H54 (cell line): ENCODE measurements at regions not wholly inside any gene's neighbourhood (a gene's known extent, or its start where the extent isn't known, plus 50 kb on each side); places are given as distances from the start of the nearest gene placed in this dataset.

Source experiments
- DNase-seq: peaks from one replicate; pipeline ENCODE4 v3.0.0; 2011; ENCODE audit warnings: low spot score, mixed read lengths; ENCODE audit not compliant: insufficient read length
- FAIRE-seq: peaks from 3 replicates; lab custom pipeline; 2011; peaks lifted over from hg19 to GRCh38; lab: Jason Lieb, UNC
- POLR2A ChIP-seq: IDR thresholded peaks from 2 replicates; pipeline ENCODE4 v1.6.1; 2011; ENCODE audit warnings: low read depth, mild to moderate bottlenecking, low read length

GRCh38 chr2:158893474-158893873 is 75.0 kb upstream of the TANC1 start:
- no peak for TF ChIP-seq POLR2A

GRCh38 chr2:158894078-158894477 is 74.4 kb upstream of the TANC1 start:
- DNase-seq (peak; percentile 31), FAIRE-seq (peak; percentile 38)
- no peak for TF ChIP-seq POLR2A

More at GRCh38 chr2:158893474-158893873, 75.0 kb upstream of the TANC1 start:
- no peak for DNase-seq
- no peak for FAIRE-seq

DNA sequence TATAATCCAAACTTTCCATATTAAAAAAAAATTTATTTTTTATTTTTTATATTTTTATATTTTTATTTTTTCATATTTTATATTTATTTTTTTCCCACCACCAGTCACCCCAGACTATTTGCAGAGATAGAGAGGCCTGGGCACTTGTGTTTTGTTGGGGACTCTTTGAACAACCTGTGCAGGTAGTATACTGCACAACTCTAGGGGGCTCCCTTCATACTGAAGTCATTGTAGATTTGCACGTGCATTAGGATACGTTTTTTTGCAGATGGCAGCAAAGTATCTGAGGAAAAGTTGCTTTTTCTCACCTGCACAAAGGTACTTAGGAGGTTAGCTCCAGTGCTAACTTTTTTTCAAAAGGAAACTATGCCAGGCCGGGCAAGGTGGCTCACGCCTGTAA is 73.9 kb upstream of the TANC1 start:
- DNase-seq (no peak), FAIRE-seq (no peak)
- TF ChIP-seq POLR2A, result no peak

- DNase-seq, result no peak
- no peak for FAIRE-seq
- no peak for TF ChIP-seq POLR2A
Measured at GRCh38 chr2:158900345-158900744, 68.1 kb upstream of the TANC1 start.

DNA sequence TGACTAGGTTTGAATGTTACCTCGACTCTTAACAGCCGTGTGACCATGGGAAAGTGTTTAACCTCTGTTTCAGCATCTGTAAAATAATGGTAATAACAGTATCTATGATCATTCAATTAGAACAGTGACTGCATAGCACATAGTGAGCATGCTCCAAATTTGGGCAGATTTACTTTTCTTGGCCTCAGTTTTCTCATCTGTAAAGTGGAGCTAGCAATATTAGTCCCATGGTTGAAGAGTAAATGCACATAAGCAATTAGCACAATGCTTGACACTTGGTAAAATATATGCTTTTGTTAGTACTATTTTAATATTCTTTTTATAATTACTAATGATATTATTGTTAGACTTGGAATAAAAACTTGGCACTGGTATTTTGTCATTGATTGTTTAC is 66.4 kb upstream of the TANC1 start:
- DNase-seq, result no peak
- no peak for FAIRE-seq
- TF ChIP-seq POLR2A, result no peak

DNA sequence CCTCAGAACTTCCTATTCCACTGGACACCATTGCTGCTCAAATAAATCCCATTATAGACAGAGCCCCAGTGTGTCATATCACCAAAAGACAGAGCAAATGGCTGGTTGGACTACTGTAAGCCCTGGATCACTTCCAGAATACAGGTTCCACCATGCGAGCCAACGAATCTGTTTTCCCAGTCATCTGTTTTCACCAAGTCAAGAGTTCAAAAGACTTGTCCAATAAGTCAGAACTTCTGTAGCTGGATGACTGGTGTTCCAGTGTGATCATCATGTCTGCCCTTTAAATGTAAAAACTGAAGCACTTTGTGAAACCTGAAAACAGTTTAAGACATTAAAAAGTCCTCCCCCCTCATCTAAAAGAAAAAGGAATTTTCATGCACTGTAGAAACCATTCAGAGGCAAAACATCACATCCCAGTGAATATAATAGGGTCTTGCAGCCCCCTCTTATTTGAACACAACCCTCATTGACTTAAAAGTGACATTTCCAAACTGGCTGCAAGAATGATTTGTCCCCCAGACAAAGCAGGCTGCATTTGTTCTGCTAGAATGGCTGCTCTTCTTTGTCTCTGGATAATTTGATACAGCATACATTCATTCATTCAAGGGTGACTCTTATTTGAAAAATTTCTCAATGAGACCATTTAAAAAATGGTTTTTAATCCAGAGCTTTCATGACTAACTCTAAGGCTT is 64.6 kb upstream of the TANC1 start:
- FAIRE-seq, result no peak
- no peak for TF ChIP-seq POLR2A
- DNase-seq, result no peak

GRCh38 chr2:158904627-158905177 is 63.7 kb upstream of the TANC1 start:
- DNase-seq (no peak), FAIRE-seq (no peak)
- TF ChIP-seq POLR2A, result no peak

GRCh38 chr2:158905341-158905740 is 63.1 kb upstream of the TANC1 start:
- no peak for TF ChIP-seq POLR2A
- no peak for DNase-seq
- no peak for FAIRE-seq

- no peak for TF ChIP-seq POLR2A
- no peak for FAIRE-seq
- DNase-seq, result no peak
Measured at GRCh38 chr2:158905784-158906183, 62.7 kb upstream of the TANC1 start.

DNA sequence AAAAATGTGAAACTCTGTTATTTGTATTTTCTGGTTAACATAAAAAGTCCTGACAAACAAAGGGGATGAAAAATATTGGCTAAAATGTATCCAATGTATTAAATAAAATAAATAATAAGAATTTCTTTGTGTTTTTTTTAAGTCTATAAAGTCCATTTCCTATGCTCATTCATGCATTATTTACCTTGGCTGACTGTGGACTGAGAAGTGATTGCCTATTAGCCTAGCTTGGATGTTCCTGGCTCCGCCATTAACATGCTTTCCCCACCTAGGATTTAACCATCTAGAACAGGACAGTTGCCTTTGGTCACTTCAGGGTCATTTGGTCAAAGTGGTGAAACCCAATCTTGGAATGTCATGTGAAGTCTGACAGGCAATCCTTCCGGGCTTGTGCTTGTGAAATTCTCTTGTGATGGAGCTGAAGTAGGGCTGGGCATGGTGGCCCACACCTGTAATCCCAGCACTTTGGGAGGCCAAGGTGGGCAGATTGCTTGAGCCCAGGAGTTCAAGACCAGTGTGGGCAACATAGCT is 60.4 kb upstream of the TANC1 start:
- TF ChIP-seq POLR2A, result no peak
- DNase-seq (no peak), FAIRE-seq (no peak)

GRCh38 chr2:158912112-158912511 is 56.3 kb upstream of the TANC1 start:
- FAIRE-seq (no peak), DNase-seq (no peak)
- no peak for TF ChIP-seq POLR2A

DNA sequence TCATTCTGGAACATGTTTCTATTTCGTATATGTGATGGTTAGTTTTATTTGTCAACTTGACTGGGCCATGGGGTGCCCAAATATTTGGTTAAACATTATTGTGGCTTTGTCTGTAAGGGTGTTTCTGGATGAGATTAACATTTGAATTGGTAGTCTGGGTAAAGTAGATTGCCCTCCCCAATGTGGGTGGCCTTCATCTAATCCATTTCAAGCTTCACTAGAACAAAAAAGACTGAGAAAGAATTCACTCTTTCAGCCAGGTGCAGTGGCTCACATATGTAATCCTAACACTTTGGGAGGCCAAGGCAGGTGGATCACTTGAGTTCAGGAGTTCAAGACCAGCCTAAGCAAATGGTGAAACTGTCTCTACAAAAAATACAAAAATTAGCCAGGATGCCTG is 55.7 kb upstream of the TANC1 start:
- FAIRE-seq (no peak), DNase-seq (no peak)
- no peak for TF ChIP-seq POLR2A

- FAIRE-seq (no peak), DNase-seq (no peak)
- no peak for TF ChIP-seq POLR2A
Measured at GRCh38 chr2:158914066-158914465, 54.4 kb upstream of the TANC1 start.

DNA sequence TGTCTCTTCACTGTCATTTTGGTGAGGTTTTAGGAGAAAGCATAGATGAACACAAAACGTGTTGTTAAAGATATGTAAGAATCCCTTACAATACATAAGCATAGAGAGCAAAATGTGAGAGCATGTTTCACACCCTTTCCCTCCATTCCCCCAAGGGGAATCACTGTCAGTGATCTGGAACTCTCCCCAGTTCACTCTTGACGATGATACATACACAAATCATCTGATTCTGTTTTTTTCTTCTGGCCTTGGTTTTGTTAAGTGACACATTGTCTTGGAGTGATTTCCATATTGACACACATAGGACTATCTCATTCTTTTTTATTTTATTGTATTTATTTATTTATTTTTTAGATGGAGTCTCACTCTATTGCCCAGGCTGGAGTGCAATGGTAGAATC is 53.7 kb upstream of the TANC1 start:
- no peak for TF ChIP-seq POLR2A
- DNase-seq (no peak), FAIRE-seq (no peak)

DNA sequence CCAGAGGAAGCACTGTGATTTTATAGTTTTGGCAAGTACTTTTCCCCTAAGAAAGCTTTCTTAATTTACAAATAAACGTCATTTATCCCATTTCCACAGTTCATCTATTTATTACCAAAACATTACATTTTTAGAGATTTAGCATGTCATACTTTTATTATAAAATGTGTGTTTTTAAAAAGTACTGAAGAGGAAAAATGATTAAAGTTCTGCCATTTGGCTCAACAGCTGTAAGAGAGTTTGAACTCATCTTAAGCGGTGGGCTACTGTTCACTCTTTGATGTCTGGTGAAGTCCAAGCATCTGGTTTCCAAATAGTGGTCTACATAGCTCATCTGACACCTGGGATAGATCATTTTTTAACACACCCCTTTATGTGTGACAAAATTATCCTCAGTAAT is 51.3 kb upstream of the TANC1 start:
- TF ChIP-seq POLR2A, result no peak
- DNase-seq, result no peak
- FAIRE-seq, result no peak
